HG03045 (cell line): ENCODE measurements at regions not wholly inside any gene's neighbourhood (a gene's known extent, or its start where the extent isn't known, plus 50 kb on each side); places are given as distances from the start of the nearest gene placed in this dataset.
"Not testable (repeated sequence)": the region's sequence is repeated elsewhere in the genome, so short reads cannot be mapped to it uniquely, and the experiment has no call there.

ENCODE experiments used
- ATAC-seq: cut with Tn5 transposase; IDR thresholded peaks from one replicate; pipeline ENCODE4 v1.9.1; 2021; ENCODE audit warnings: mild to moderate bottlenecking, moderate library complexity; ENCODE audit not compliant: unreplicated experiment

GRCh38 chr14:83826838-83827237 is 1703.1 kb upstream of the FLRT2 start:
- ATAC-seq, result no peak

- no peak for ATAC-seq
Measured at GRCh38 chr14:83827383-83827782, 1702.6 kb upstream of the FLRT2 start.

GRCh38 chr14:83828406-83828805 is 1701.5 kb upstream of the FLRT2 start:
- ATAC-seq, result no peak

GRCh38 chr14:83830316-83830715 is 1699.6 kb upstream of the FLRT2 start:
- no peak for ATAC-seq

GRCh38 chr14:83838226-83838625 is 1691.7 kb upstream of the FLRT2 start:
- ATAC-seq, result no peak

GRCh38 chr14:83842547-83842946 is 1687.4 kb upstream of the FLRT2 start:
- no peak for ATAC-seq

GRCh38 chr14:83847102-83847501 is 1682.8 kb upstream of the FLRT2 start:
- ATAC-seq, result no peak

- no peak for ATAC-seq
Measured at GRCh38 chr14:83850092-83850491, 1679.9 kb upstream of the FLRT2 start.

- no peak for ATAC-seq
Measured at GRCh38 chr14:83856334-83856733, 1673.6 kb upstream of the FLRT2 start.

GRCh38 chr14:83860631-83861155 is 1669.3 kb upstream of the FLRT2 start:
- no peak for ATAC-seq

GRCh38 chr14:83863042-83863774 is 1666.7 kb upstream of the FLRT2 start:
- ATAC-seq, result no peak

- no peak for ATAC-seq
Measured at GRCh38 chr14:83864106-83864505, 1665.8 kb upstream of the FLRT2 start.

GRCh38 chr14:83867566-83868225 is 1662.2 kb upstream of the FLRT2 start:
- no peak for ATAC-seq

GRCh38 chr14:83870546-83871270 is 1659.2 kb upstream of the FLRT2 start:
- no peak for ATAC-seq

- ATAC-seq, result no peak
Measured at GRCh38 chr14:83873669-83874068, 1656.3 kb upstream of the FLRT2 start.

- ATAC-seq, result no peak
Measured at GRCh38 chr14:83874662-83875061, 1655.3 kb upstream of the FLRT2 start.

- no peak for ATAC-seq
Measured at GRCh38 chr14:83883732-83884131, 1646.2 kb upstream of the FLRT2 start.

GRCh38 chr14:83885837-83886293 is 1644.1 kb upstream of the FLRT2 start:
- no peak for ATAC-seq

- ATAC-seq, result no peak
Measured at GRCh38 chr14:83887866-83888265, 1642.1 kb upstream of the FLRT2 start.

GRCh38 chr14:83893447-83893846 is 1636.5 kb upstream of the FLRT2 start:
- no peak for ATAC-seq

GRCh38 chr14:83894568-83894967 is 1635.4 kb upstream of the FLRT2 start:
- no peak for ATAC-seq

- ATAC-seq, result not testable (repeated sequence)
Measured at GRCh38 chr14:83898558-83898957, 1631.4 kb upstream of the FLRT2 start.
